GM23248 (cell line): ENCODE measurements at regions not wholly inside any gene's neighbourhood (a gene's known extent, or its start where the extent isn't known, plus 50 kb on each side); places are given as distances from the start of the nearest gene placed in this dataset.

Experiments used
- DNase-seq: peaks from one replicate; pipeline ENCODE4 v3.0.0-alpha.2; 2015
- H2AFZ ChIP-seq: fragments of 200-600 bp; sonication (generic); 2 replicates; pipeline ENCODE4 v1.6.1; 2016; ENCODE audit warnings: antibody characterized with exemption
- H3F3A ChIP-seq: fragments of 200-600 bp; sonication (generic); 2 replicates; pipeline ENCODE4 v1.6.1; 2016; ENCODE audit warnings: mild to moderate bottlenecking, antibody characterized with exemption, mixed run types; ENCODE audit not compliant: insufficient read depth
- H3K27ac ChIP-seq: fragments of 200-600 bp; sonication (generic); 2 replicates; pipeline ENCODE4 v1.5.1; 2016; ENCODE audit warnings: mild to moderate bottlenecking
- H3K27me3 ChIP-seq: fragments of 200-600 bp; sonication (generic); replicated peaks from 2 replicates; pipeline ENCODE4 v1.6.1; 2016; ENCODE audit warnings: mild to moderate bottlenecking; ENCODE audit not compliant: insufficient read depth
- H3K36me3 ChIP-seq: fragments of 200-600 bp; sonication (generic); 2 replicates; pipeline ENCODE4 v1.6.1; 2016; ENCODE audit warnings: low read depth, mild to moderate bottlenecking
- H3K4me1 ChIP-seq: fragments of 200-600 bp; sonication (generic); 2 replicates; pipeline ENCODE4 v1.6.1; 2016; ENCODE audit warnings: mild to moderate bottlenecking; ENCODE audit not compliant: insufficient read depth
- H3K4me2 ChIP-seq: fragments of 200-600 bp; sonication (generic); one replicate; pipeline ENCODE4 v1.6.1; 2016; ENCODE audit warnings: mild to moderate bottlenecking; ENCODE audit not compliant: unreplicated experiment
- H3K4me3 ChIP-seq: fragments of 200-600 bp; sonication (generic); 2 replicates; pipeline ENCODE4 v1.5.1; 2016; ENCODE audit warnings: mild to moderate bottlenecking
- H3K79me2 ChIP-seq: fragments of 200-600 bp; sonication (generic); 2 replicates; pipeline ENCODE4 v1.6.1; 2016; ENCODE audit warnings: mild to moderate bottlenecking; ENCODE audit not compliant: insufficient read depth
- H3K9ac ChIP-seq: fragments of 200-600 bp; sonication (generic); 2 replicates; pipeline ENCODE4 v1.6.1; 2016; ENCODE audit warnings: mild to moderate bottlenecking
- H3K9me2 ChIP-seq: fragments of 200-600 bp; sonication (generic); 2 replicates; pipeline ENCODE4 v1.6.1; 2016; ENCODE audit warnings: mixed run types, mild to moderate bottlenecking, moderate library complexity; ENCODE audit not compliant: insufficient read depth
- H3K9me3 ChIP-seq: fragments of 200-600 bp; sonication (generic); one replicate; pipeline ENCODE4 v1.6.1; 2017; ENCODE audit warnings: low read depth
- H4K20me1 ChIP-seq: fragments of 200-600 bp; sonication (generic); 2 replicates; pipeline ENCODE4 v1.6.0; 2016; ENCODE audit not compliant: insufficient read depth
- EZH2 ChIP-seq: fragments of 200-600 bp; sonication (generic); IDR thresholded peaks from 2 replicates; pipeline ENCODE4 v1.6.1; 2018; ENCODE audit warnings: antibody characterized with exemption, mild to moderate bottlenecking; ENCODE audit not compliant: insufficient read depth, poor library complexity, severe bottlenecking
- EZH2phosphoT487 ChIP-seq: fragments of 200-600 bp; sonication (generic); IDR thresholded peaks from 2 replicates; pipeline ENCODE4 v1.6.1; 2018; ENCODE audit warnings: antibody characterized with exemption, moderate library complexity, mild to moderate bottlenecking, low read depth; ENCODE audit not compliant: insufficient read depth
- WGBS, 2 experiments: methylation state at CpG; one replicate each; pipeline ENCODE4 v1.1.6; 2015 to 2017; ENCODE audit warnings: low lambda C conversion rate in 2 of 2, low coverage in 1 of 2; ENCODE audit errors: missing lambda C conversion rate in 2 of 2; 5-methylcytosine and 5-hydroxymethylcytosine counted together
- in situ Hi-C: fragments of 300-500 bp; cut with MboI; formaldehyde crosslinking; loops from 2 replicates; pipeline ENCODE4 v1.15.0; 2020

DNA sequence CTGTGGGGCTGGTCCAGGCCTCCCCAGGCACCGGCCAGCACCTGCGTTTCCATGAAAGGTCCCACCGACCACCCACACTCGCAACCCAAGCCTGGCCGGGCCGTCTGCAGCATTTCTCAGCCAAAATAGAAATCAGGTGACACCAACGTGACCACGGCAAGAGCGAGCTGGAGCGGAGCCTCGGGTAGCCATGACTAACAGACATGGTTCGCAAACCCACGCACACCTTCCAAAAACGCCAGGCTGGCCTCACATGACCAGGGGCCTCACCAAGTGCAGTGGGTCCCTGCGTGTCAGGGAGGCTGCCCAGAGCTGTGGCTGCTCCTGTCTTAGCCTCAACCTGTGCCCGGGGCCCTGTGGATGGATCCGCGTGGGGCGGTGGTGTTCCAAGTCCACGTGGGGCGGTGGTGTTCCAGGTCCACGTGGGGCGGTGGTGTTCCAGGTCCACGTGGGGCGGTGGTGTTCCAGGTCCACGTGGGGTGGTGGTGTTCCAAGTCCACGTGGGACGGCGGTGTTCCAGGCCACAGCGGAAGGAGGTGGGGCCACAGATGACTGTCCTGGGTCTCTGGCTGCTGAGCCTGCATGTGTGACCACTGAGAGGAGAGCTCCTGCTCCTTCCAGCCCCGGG, 64.4 kb upstream of the ADGRA1 start:
- no peak for DNase-seq
- WGBS, 2 experiments: 65 to 67% methylated on average over 30 to 31 of the region's 31 CpGs
- Histone ChIP-seq H3K4me1 (no peaks in the 10 kb centered on the region), H3K27ac (no peak overlapping the region), H3K9me3 (no peaks in the 10 kb centered on the region), H4K20me1 (no peaks in the 10 kb centered on the region), H3K9ac (no peak overlapping the region), H3K4me3 (no peak overlapping the region), H2AFZ (no peak overlapping the region), H3K4me2 (no peak overlapping the region), H3F3A (no peaks in the 10 kb centered on the region), H3K79me2 (no peaks in the 10 kb centered on the region), H3K9me2 (no peaks in the 10 kb centered on the region), H3K36me3 (no peaks in the 10 kb centered on the region), H3K27me3 (peaks cover 38% of the 10 kb centered on the region)
- in situ Hi-C loops: no loop called here
- TF ChIP-seq EZH2phosphoT487: no peak
- no peak for TF ChIP-seq EZH2

DNA sequence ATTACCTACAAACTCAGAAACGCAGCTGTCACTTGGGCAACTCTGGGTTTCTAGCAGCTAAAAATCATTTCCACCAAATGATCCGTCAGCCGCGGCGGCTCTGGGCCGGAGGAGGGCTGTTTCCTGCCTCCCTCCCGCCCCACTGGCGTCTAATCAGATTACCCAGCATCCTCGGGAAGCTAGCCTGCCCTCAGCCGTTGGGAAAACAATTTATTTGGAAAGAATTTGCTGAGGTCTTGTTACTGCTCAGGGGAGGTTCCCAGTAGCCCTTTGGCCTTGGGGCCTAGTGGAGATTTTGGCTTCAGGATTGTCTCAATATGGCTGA, 65.0 kb upstream of the ADGRA1 start:
- Histone ChIP-seq H3K9me2 (no peaks in the 10 kb centered on the region), H3K27me3 (peaks cover 35% of the 10 kb centered on the region), H3F3A (no peaks in the 10 kb centered on the region), H3K36me3 (no peaks in the 10 kb centered on the region), H3K79me2 (no peaks in the 10 kb centered on the region), H4K20me1 (no peaks in the 10 kb centered on the region), H3K4me3 (no peak overlapping the region), H3K9me3 (no peaks in the 10 kb centered on the region), H3K9ac (no peak overlapping the region), H2AFZ (no peak overlapping the region), H3K4me1 (no peaks in the 10 kb centered on the region), H3K4me2 (no peak overlapping the region), H3K27ac (no peak overlapping the region)
- WGBS, 2 experiments: 8 to 12% methylated on average over 10 of the region's 10 CpGs
- peak; percentile 39 for DNase-seq
- in situ Hi-C loops: no loop called here
- TF ChIP-seq EZH2: no peak
- TF ChIP-seq EZH2phosphoT487: no peak

DNA sequence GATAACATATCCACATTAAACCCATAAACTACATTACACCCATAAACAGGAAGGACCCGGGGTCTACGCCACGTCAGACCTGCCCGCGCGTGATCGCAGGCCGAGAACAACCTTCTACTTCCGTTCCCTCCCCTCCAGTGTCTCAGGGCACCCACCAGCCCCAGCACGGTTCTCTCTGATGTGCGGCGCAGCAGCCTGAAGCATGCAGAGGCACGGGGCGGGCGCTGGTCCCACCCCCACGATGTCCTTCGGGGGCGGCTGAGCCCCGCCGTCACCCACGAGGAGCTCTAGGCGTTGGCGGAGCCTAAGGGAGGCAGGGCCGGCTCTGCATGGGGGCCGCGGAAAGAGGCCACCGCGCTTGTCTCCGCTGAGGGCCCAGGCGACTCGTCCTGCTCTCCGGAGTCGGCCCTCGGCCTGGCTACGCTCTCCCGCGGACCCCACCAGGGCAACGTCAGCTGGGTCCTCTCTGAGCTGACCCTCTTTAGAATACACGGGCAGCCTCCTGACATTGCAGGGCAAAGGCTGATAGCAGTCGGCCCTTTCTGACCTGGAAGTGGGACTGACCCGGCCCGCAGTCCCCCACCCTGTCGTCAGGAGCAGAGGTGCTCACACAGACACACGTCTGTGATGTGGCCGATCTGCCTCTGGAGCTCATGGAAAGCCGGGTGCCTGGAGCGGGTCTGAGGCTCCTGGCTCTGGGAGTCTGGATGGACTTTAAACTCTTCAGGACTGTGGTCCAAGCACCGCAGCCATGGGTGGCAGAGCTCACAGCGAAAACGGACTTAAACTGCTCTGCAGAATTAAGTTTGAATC, 65.6 kb upstream of the ADGRA1 start:
- no peaks in the 10 kb centered on the region for H3K79me2 ChIP-seq
- H4K20me1 ChIP-seq: no peaks in the 10 kb centered on the region
- H3K36me3 ChIP-seq: no peaks in the 10 kb centered on the region
- 67 to 70% methylated on average over 47 to 50 of the region's 50 CpGs for WGBS, 2 experiments
- no peak overlapping the region for H2AFZ ChIP-seq
- H3F3A ChIP-seq: no peaks in the 10 kb centered on the region
- no peaks in the 10 kb centered on the region for H3K4me1 ChIP-seq
- no peaks in the 10 kb centered on the region for H3K9me2 ChIP-seq
- DNase-seq: no peak
- in situ Hi-C loops: no loop called here
- peaks cover 29% of the 10 kb centered on the region for H3K27me3 ChIP-seq
- TF ChIP-seq EZH2: no peak
- TF ChIP-seq EZH2phosphoT487: no peak
- H3K9me3 ChIP-seq: no peaks in the 10 kb centered on the region
- H3K27ac ChIP-seq: no peak overlapping the region
- no peak overlapping the region for H3K9ac ChIP-seq
- no peak overlapping the region for H3K4me3 ChIP-seq
- no peak overlapping the region for H3K4me2 ChIP-seq

DNA sequence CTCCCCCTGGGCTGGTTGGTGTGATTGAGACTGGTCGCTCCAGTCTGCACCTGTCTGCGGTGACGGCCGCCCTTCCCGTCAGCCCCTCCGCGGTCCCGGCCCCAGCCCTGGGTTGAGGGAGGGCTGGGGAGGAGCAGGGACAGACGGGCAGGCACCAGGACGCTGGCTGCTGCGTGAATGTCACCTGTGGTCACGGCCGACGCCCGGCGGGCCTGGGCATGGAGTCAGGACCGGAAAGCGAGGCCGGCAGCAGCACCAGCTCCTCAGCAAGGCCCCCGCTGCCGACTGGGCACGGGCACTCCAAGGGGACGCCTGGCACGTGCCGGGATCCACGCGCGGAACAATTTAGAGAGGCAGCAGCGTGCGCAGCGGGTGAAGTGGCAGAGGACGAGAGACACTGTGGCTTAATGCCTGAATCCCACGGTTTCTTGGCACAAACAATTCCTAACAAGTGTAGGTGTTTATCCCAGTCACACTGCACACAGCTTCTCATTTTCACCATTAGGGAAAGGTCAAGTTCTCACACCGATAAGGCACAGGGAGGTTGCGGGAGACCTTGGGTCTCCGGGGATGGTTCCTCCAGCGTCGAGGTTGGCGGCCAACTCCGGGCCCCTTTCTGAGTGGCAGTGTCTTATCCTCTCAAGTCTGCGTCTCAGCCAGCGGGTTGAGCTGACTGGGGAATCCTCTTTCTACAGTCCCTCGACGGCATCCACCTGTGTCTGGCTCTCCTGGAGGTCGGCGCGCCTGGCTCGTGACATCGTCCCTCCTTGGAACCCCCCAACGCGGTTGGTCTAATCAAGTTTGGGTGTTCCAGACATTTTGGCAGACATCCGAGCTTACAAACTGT, 66.4 kb upstream of the ADGRA1 start:
- no peak overlapping the region for H3K4me2 ChIP-seq
- no peaks in the 10 kb centered on the region for H3K9me3 ChIP-seq
- in situ Hi-C loops: no loop called here
- H3K9me2 ChIP-seq: no peaks in the 10 kb centered on the region
- 83 to 86% methylated on average over 32 to 51 of the region's 52 CpGs for WGBS, 2 experiments
- no peak for DNase-seq
- H3F3A ChIP-seq: no peaks in the 10 kb centered on the region
- no peak for TF ChIP-seq EZH2
- TF ChIP-seq EZH2phosphoT487: no peak
- H3K36me3 ChIP-seq: no peaks in the 10 kb centered on the region
- no peaks in the 10 kb centered on the region for H4K20me1 ChIP-seq
- no peak overlapping the region for H2AFZ ChIP-seq
- no peak overlapping the region for H3K27ac ChIP-seq
- H3K4me1 ChIP-seq: no peaks in the 10 kb centered on the region
- H3K4me3 ChIP-seq: no peak overlapping the region
- no peak overlapping the region for H3K9ac ChIP-seq
- peaks cover 21% of the 10 kb centered on the region for H3K27me3 ChIP-seq
- no peaks in the 10 kb centered on the region for H3K79me2 ChIP-seq
